Activated T-cell treated with anti-CD3 and anti-CD28 coated beads, Interleukin-2, amount 50 U/mL, for 4 hours (primary cell): ENCODE measurements at regions not wholly inside any gene's neighbourhood (a gene's known extent, or its start where the extent isn't known, plus 50 kb on each side); places are given as distances from the start of the nearest gene placed in this dataset.
"Not testable (repeated sequence)": the region's sequence is repeated elsewhere in the genome, so short reads cannot be mapped to it uniquely, and the experiment has no call there.

Experiments used
- ATAC-seq, 2 donors: fragments of 200-7000 bp; cut with Tn5 transposase; one replicate each; pipeline ENCODE4 v1.10.0; 2021
- DNase-seq: peaks from one replicate; pipeline ENCODE4 v3.0.0-alpha.2; 2020
- H3K27me3 Mint-ChIP-seq: one replicate; pipeline ENCODE4 v1.8.0; 2021; ENCODE audit warnings: low read depth, mixed read lengths
- H3K36me3 Mint-ChIP-seq: one replicate; pipeline ENCODE4 v1.8.0; 2022; ENCODE audit warnings: mixed read lengths; ENCODE audit not compliant: insufficient read depth
- H3K4me1 Mint-ChIP-seq: one replicate; pipeline ENCODE4 v1.8.0; 2021; ENCODE audit warnings: low read depth, mixed read lengths
- H3K4me3 Mint-ChIP-seq: one replicate; pipeline ENCODE4 v1.8.0; 2021; ENCODE audit warnings: mild to moderate bottlenecking, moderate library complexity, mixed read lengths
- H3K9me3 Mint-ChIP-seq: one replicate; pipeline ENCODE4 v1.8.0; 2021; ENCODE audit warnings: mixed read lengths

GRCh38 chr1:47491341-47491753 is 53.5 kb downstream of the FOXD2 start:
- no peak overlapping the region for H3K4me3 Mint-ChIP-seq
- no peaks in the 10 kb centered on the region for H3K36me3 Mint-ChIP-seq
- DNase-seq (no peak), ATAC-seq (no peak)
- peaks cover 21% of the 10 kb centered on the region for H3K27me3 Mint-ChIP-seq
- no peaks in the 10 kb centered on the region for H3K9me3 Mint-ChIP-seq
- H3K4me1 Mint-ChIP-seq: no peaks in the 10 kb centered on the region

GRCh38 chr1:47495176-47495713 is 57.4 kb downstream of the FOXD2 start:
- no peaks in the 10 kb centered on the region for H3K9me3 Mint-ChIP-seq
- no peaks in the 10 kb centered on the region for H3K4me1 Mint-ChIP-seq
- H3K36me3 Mint-ChIP-seq: no peaks in the 10 kb centered on the region
- ATAC-seq (no peak), DNase-seq (no peak)
- H3K27me3 Mint-ChIP-seq: peaks cover 24% of the 10 kb centered on the region
- no peak overlapping the region for H3K4me3 Mint-ChIP-seq

GRCh38 chr1:47498551-47498950 is 60.7 kb downstream of the FOXD2 start:
- DNase-seq (no peak), ATAC-seq (no peak)
- H3K27me3 Mint-ChIP-seq: peaks cover 41% of the 10 kb centered on the region
- no peaks in the 10 kb centered on the region for H3K4me1 Mint-ChIP-seq
- H3K4me3 Mint-ChIP-seq: no peak overlapping the region
- H3K36me3 Mint-ChIP-seq: no peaks in the 10 kb centered on the region
- no peaks in the 10 kb centered on the region for H3K9me3 Mint-ChIP-seq

GRCh38 chr1:47501069-47501468 is 63.2 kb downstream of the FOXD2 start:
- Mint-ChIP-seq H3K4me3 (no peak overlapping the region), H3K27me3 (peaks cover 55% of the 10 kb centered on the region), H3K4me1 (no peaks in the 10 kb centered on the region), H3K9me3 (no peaks in the 10 kb centered on the region), H3K36me3 (no peaks in the 10 kb centered on the region)
- DNase-seq (no peak), ATAC-seq (no peak)

GRCh38 chr1:47502746-47503370 is 65.0 kb downstream of the FOXD2 start:
- Mint-ChIP-seq H3K27me3 (peaks cover 70% of the 10 kb centered on the region), H3K4me1 (no peaks in the 10 kb centered on the region), H3K9me3 (no peaks in the 10 kb centered on the region), H3K4me3 (no peak overlapping the region), H3K36me3 (no peaks in the 10 kb centered on the region)
- DNase-seq: no peak
- no peak for ATAC-seq

- not testable (repeated sequence) for H3K9me3 Mint-ChIP-seq, ATAC-seq
Observed at GRCh38 chr1:47504840-47505239, 67.0 kb downstream of the FOXD2 start.

GRCh38 chr1:47505267-47505666 is 67.4 kb downstream of the FOXD2 start:
- DNase-seq (no peak), ATAC-seq (no peak)
- Mint-ChIP-seq H3K36me3 (no peaks in the 10 kb centered on the region), H3K4me3 (no peak overlapping the region), H3K4me1 (peaks cover 5% of the 10 kb centered on the region), H3K9me3 (no peaks in the 10 kb centered on the region), H3K27me3 (peaks cover 73% of the 10 kb centered on the region)

More at GRCh38 chr1:47504840-47505239, 67.0 kb downstream of the FOXD2 start:
- not testable (repeated sequence) for H3K4me3 Mint-ChIP-seq, DNase-seq, H3K4me1 Mint-ChIP-seq, H3K36me3 Mint-ChIP-seq
- H3K27me3 Mint-ChIP-seq: peaks cover 70% of the 10 kb centered on the region

GRCh38 chr1:47506053-47506452 is 68.2 kb downstream of the FOXD2 start:
- DNase-seq (no peak), ATAC-seq (no peak)
- peaks cover 5% of the 10 kb centered on the region for H3K4me1 Mint-ChIP-seq
- no peaks in the 10 kb centered on the region for H3K9me3 Mint-ChIP-seq
- no peaks in the 10 kb centered on the region for H3K36me3 Mint-ChIP-seq
- H3K27me3 Mint-ChIP-seq: peaks cover 72% of the 10 kb centered on the region
- H3K4me3 Mint-ChIP-seq: no peak overlapping the region

- DNase-seq (no peak), ATAC-seq (peak in 1 of 2 donors; percentile 13)
- Mint-ChIP-seq H3K36me3 (no peaks in the 10 kb centered on the region), H3K4me1 (peaks cover 5% of the 10 kb centered on the region), H3K9me3 (no peaks in the 10 kb centered on the region), H3K4me3 (no peak overlapping the region), H3K27me3 (peaks cover 72% of the 10 kb centered on the region)
Observed at GRCh38 chr1:47507144-47507543, 69.3 kb downstream of the FOXD2 start.

GRCh38 chr1:47507881-47508701 is 70.2 kb downstream of the FOXD2 start:
- peaks cover 73% of the 10 kb centered on the region for H3K27me3 Mint-ChIP-seq
- no peaks in the 10 kb centered on the region for H3K9me3 Mint-ChIP-seq
- DNase-seq (peak; percentile 15), ATAC-seq (peak; percentile 79 to 83)
- peaks cover 5% of the 10 kb centered on the region for H3K4me1 Mint-ChIP-seq
- H3K36me3 Mint-ChIP-seq: no peaks in the 10 kb centered on the region
- H3K4me3 Mint-ChIP-seq: no peak overlapping the region

- ATAC-seq: peak; percentile 24 to 35
- H3K27me3 Mint-ChIP-seq: peaks cover 70% of the 10 kb centered on the region
Observed at GRCh38 chr1:47508702-47509431, 71.0 kb downstream of the FOXD2 start.

GRCh38 chr1:47510282-47510811 is 72.5 kb downstream of the FOXD2 start:
- peaks cover 3% of the 10 kb centered on the region for H3K36me3 Mint-ChIP-seq
- peaks cover 71% of the 10 kb centered on the region for H3K27me3 Mint-ChIP-seq
- no peak for DNase-seq
- H3K4me1 Mint-ChIP-seq: peaks cover 5% of the 10 kb centered on the region
- ATAC-seq: no peak
- H3K9me3 Mint-ChIP-seq: no peaks in the 10 kb centered on the region
- H3K4me3 Mint-ChIP-seq: no peak overlapping the region

More at GRCh38 chr1:47508702-47509431, 71.0 kb downstream of the FOXD2 start:
- Mint-ChIP-seq H3K36me3 (peaks cover under 1% of the 10 kb centered on the region), H3K4me1 (peaks cover 5% of the 10 kb centered on the region), H3K9me3 (no peaks in the 10 kb centered on the region), H3K4me3 (peak overlapping the region; percentile 64)
- no peak for DNase-seq

- ATAC-seq (no peak), DNase-seq (no peak)
- H3K4me3 Mint-ChIP-seq: no peak overlapping the region
- peaks cover 3% of the 10 kb centered on the region for H3K36me3 Mint-ChIP-seq
- peaks cover 5% of the 10 kb centered on the region for H3K4me1 Mint-ChIP-seq
- H3K9me3 Mint-ChIP-seq: no peaks in the 10 kb centered on the region
- peaks cover 67% of the 10 kb centered on the region for H3K27me3 Mint-ChIP-seq
Observed at GRCh38 chr1:47511825-47512224, 74.0 kb downstream of the FOXD2 start.

- H3K4me1 Mint-ChIP-seq: peaks cover 5% of the 10 kb centered on the region
- no peaks in the 10 kb centered on the region for H3K9me3 Mint-ChIP-seq
- peaks cover 3% of the 10 kb centered on the region for H3K36me3 Mint-ChIP-seq
- ATAC-seq (no peak), DNase-seq (no peak)
- H3K27me3 Mint-ChIP-seq: peaks cover 71% of the 10 kb centered on the region
- no peak overlapping the region for H3K4me3 Mint-ChIP-seq
Observed at GRCh38 chr1:47513393-47513792, 75.5 kb downstream of the FOXD2 start.
